Glutamatergic neuron (in vitro differentiated cells): ENCODE measurements at regions not wholly inside any gene's neighbourhood (a gene's known extent, or its start where the extent isn't known, plus 50 kb on each side); places are given as distances from the start of the nearest gene placed in this dataset.
A peak's percentile ranks its signal among the peaks of the same experiment; 100 is the strongest.

Source experiments
- DNase-seq: peaks from one replicate; pipeline ENCODE4 v3.0.0; 2022
- H3K27ac Mint-ChIP-seq: one replicate; pipeline ENCODE4 v1.8.0; 2020; ENCODE audit warnings: mild to moderate bottlenecking, mixed read lengths, inconsistent platforms; ENCODE audit not compliant: unreplicated experiment
- H3K27me3 Mint-ChIP-seq: one replicate; pipeline ENCODE4 v1.8.0; 2020; ENCODE audit warnings: mild to moderate bottlenecking, moderate library complexity, mixed read lengths, inconsistent platforms; ENCODE audit not compliant: unreplicated experiment
- H3K36me3 Mint-ChIP-seq: one replicate; pipeline ENCODE4 v1.8.0; 2020; ENCODE audit warnings: mild to moderate bottlenecking, mixed read lengths, inconsistent platforms; ENCODE audit not compliant: unreplicated experiment
- H3K4me1 Mint-ChIP-seq: one replicate; pipeline ENCODE4 v1.8.0; 2020; ENCODE audit warnings: mild to moderate bottlenecking, low read depth, mixed read lengths, inconsistent platforms; ENCODE audit not compliant: unreplicated experiment
- H3K4me3 Mint-ChIP-seq: one replicate; pipeline ENCODE4 v1.8.0; 2020; ENCODE audit warnings: mild to moderate bottlenecking, mixed read lengths, inconsistent platforms; ENCODE audit not compliant: unreplicated experiment
- H3K9me3 Mint-ChIP-seq: one replicate; pipeline ENCODE4 v1.8.0; 2020; ENCODE audit warnings: mild to moderate bottlenecking, moderate library complexity, mixed read lengths, inconsistent platforms; ENCODE audit not compliant: unreplicated experiment
- CTCF ChIP-seq: fragments of 200-600 bp; sonication (generic); IDR thresholded peaks from one replicate; pipeline ENCODE4 v1.5.0; 2021; ENCODE audit not compliant: partially characterized antibody, unreplicated experiment

DNA sequence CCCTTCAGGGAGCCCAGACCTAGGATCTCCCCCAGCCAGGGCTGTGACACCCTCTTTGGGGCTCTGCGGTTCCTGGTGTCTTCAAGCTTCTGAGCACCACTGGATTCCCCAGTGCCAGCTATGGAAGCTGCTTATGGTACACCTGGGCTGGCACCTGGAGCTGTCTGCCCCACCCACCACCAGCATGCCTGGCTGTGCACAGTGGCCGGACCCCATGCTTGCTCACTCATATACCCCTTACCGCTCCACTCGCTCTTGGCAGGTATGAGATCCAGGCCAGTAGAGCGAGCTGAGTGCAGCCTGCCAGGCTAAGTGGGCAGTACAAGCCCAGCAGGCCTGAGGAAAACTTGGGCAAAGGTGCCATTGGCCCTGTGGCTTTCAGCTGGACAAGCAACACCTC lies 114.0 kb downstream of the DACT1 start:
- Mint-ChIP-seq H3K27me3 (no peaks in the 10 kb centered on the region), H3K4me1 (peaks cover 18% of the 10 kb centered on the region), H3K36me3 (peaks cover 3% of the 10 kb centered on the region), H3K4me3 (no peak overlapping the region), H3K9me3 (peaks cover 3% of the 10 kb centered on the region), H3K27ac (no peak overlapping the region)
- no peak for TF ChIP-seq CTCF
- DNase-seq: no peak

- no peaks in the 10 kb centered on the region for H3K27me3 Mint-ChIP-seq
- no peak for DNase-seq
- peaks cover 3% of the 10 kb centered on the region for H3K9me3 Mint-ChIP-seq
- no peak for TF ChIP-seq CTCF
- no peak overlapping the region for H3K27ac Mint-ChIP-seq
- H3K36me3 Mint-ChIP-seq: peaks cover 3% of the 10 kb centered on the region
- H3K4me1 Mint-ChIP-seq: peaks cover 23% of the 10 kb centered on the region
- H3K4me3 Mint-ChIP-seq: no peak overlapping the region
These were observed 114.5 kb downstream of the DACT1 start for GRCh38 chr14:58752289-58752688.

GRCh38 chr14:58752771-58753201 lies 115.0 kb downstream of the DACT1 start:
- DNase-seq: no peak
- Mint-ChIP-seq H3K36me3 (peaks cover 3% of the 10 kb centered on the region), H3K27ac (no peak overlapping the region), H3K4me3 (no peak overlapping the region), H3K9me3 (peaks cover 3% of the 10 kb centered on the region), H3K4me1 (peaks cover 28% of the 10 kb centered on the region), H3K27me3 (no peaks in the 10 kb centered on the region)
- TF ChIP-seq CTCF: no peak

DNA sequence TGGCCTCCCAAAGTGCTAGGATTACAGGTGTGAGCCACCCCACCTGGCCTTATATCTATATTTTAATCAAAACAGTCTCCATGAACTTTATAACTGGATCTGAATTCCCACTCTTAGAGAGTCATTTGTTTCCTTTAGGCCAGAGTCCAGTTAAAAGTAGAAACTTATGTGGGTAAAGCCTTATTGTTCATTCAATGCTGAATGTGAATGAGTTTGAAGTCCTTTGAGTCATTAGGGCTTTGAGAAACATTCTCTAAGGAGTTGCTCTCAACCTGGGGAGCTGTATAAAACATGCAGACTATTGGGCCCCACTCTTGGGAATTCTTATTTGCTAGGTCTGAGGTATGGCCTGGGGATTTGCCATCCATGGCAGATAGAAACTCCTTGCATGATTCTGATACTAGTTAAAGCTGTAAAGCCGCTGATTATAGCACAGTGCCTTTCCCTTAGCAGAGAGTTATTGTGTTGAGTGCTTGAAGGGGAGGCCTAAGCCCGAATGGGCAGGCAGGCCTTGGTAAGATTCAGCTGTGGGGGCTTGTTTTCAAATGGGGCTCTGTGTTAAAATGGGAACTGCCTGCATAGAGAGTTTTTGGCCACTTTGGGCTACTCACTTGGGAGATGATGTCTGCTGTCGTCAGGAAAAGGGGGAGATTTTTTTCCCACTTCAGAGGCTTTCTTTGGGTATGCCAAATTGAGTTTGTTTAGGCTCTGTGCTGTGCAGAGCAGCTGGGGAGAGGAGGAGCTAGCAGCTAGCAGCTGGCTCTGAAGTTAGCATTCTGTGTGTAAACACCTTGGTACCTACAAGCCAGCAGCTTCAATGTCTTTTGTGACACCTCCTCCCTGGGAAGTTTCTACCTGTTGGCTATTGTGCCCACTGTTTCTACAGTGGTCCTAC lies 117.5 kb downstream of the DACT1 start:
- Mint-ChIP-seq H3K9me3 (peaks cover 4% of the 10 kb centered on the region), H3K36me3 (peaks cover 3% of the 10 kb centered on the region), H3K27me3 (peaks cover 3% of the 10 kb centered on the region), H3K4me1 (peaks cover 46% of the 10 kb centered on the region), H3K4me3 (peak overlapping the region; percentile 4), H3K27ac (peak overlapping the region; percentile 25)
- TF ChIP-seq CTCF: no peak
- DNase-seq: no peak

DNA sequence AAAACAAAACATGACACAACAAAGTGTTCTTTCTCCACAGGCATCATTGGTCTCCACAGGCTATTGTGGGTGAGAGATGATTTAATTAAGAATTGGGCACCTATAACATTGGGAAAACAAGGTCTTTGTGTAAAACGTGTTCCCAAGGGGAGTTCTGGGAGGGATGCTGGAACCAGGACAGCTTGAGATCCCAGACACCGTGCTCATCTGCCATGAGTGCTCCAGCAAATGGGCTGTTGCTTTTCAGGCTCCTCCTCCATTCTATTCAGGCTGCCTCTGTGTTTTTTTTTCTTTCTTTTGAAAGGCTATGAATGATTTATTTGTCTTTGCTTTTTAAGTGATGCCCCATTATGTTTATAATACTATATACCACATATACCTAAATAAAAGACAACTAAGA lies 122.4 kb downstream of the DACT1 start:
- Mint-ChIP-seq H3K4me3 (peak overlapping the region; percentile 9), H3K27ac (peak overlapping the region; percentile 90), H3K9me3 (peaks cover 7% of the 10 kb centered on the region), H3K27me3 (peaks cover 6% of the 10 kb centered on the region), H3K4me1 (peaks cover 67% of the 10 kb centered on the region), H3K36me3 (no peaks in the 10 kb centered on the region)
- no peak for TF ChIP-seq CTCF
- DNase-seq: peak; percentile 59
